Ammon's horn (tissue), 1 donor: ENCODE measurements at regions not wholly inside any gene's neighbourhood (a gene's known extent, or its start where the extent isn't known, plus 50 kb on each side); places are given as distances from the start of the nearest gene placed in this dataset.

Experiments
- DNase-seq: peaks from one replicate; pipeline ENCODE4 v3.0.0-alpha.2; 2016; ENCODE audit warnings: low spot score

GRCh38 chr4:22336822-22337221, 179.0 kb downstream of the ADGRA3 start:
- DNase-seq, result no peak

- no peak for DNase-seq
These were observed 181.7 kb downstream of the ADGRA3 start for GRCh38 chr4:22334155-22334554.

- DNase-seq, result no peak
These were observed 191.4 kb downstream of the ADGRA3 start for GRCh38 chr4:22324422-22324821.

- DNase-seq, result no peak
These were observed 192.2 kb downstream of the ADGRA3 start for GRCh38 chr4:22323691-22324090.

GRCh38 chr4:22322996-22323395, 192.9 kb downstream of the ADGRA3 start:
- no peak for DNase-seq

- DNase-seq, result no peak
These were observed 200.2 kb downstream of the ADGRA3 start for GRCh38 chr4:22315628-22316027.

- no peak for DNase-seq
These were observed 201.9 kb downstream of the ADGRA3 start for GRCh38 chr4:22313976-22314375.

GRCh38 chr4:22312113-22312512, 203.8 kb downstream of the ADGRA3 start:
- DNase-seq, result peak; percentile 12

- no peak for DNase-seq
These were observed 214.6 kb downstream of the ADGRA3 start for GRCh38 chr4:22301253-22301652.

GRCh38 chr4:22299678-22300077, 216.2 kb downstream of the ADGRA3 start:
- no peak for DNase-seq

GRCh38 chr4:22287631-22288030, 228.2 kb downstream of the ADGRA3 start:
- no peak for DNase-seq

- no peak for DNase-seq
These were observed 247.4 kb downstream of the ADGRA3 start for GRCh38 chr4:22268350-22269025.

- no peak for DNase-seq
These were observed 251.6 kb downstream of the ADGRA3 start for GRCh38 chr4:22264261-22264660.

- DNase-seq, result no peak
These were observed 262.4 kb downstream of the ADGRA3 start for GRCh38 chr4:22253431-22253830.

GRCh38 chr4:22246847-22247246, 269.0 kb downstream of the ADGRA3 start:
- peak; percentile 8 for DNase-seq

GRCh38 chr4:22245294-22245693, 270.6 kb downstream of the ADGRA3 start:
- DNase-seq, result no peak

GRCh38 chr4:22241415-22241814, 274.5 kb downstream of the ADGRA3 start:
- no peak for DNase-seq

- no peak for DNase-seq
These were observed 275.1 kb downstream of the ADGRA3 start for GRCh38 chr4:22240814-22241213.

GRCh38 chr4:22238742-22239141, 277.1 kb downstream of the ADGRA3 start:
- DNase-seq, result no peak

GRCh38 chr4:22237846-22238494, 277.9 kb downstream of the ADGRA3 start:
- DNase-seq, result peak; percentile 11

- peak; percentile 5 for DNase-seq
These were observed 278.6 kb downstream of the ADGRA3 start for GRCh38 chr4:22237155-22237751.

GRCh38 chr4:22235698-22236097, 280.2 kb downstream of the ADGRA3 start:
- DNase-seq, result no peak

GRCh38 chr4:22233230-22233629, 282.6 kb downstream of the ADGRA3 start:
- DNase-seq, result peak; percentile 31
